IPS-20b (cell line): ENCODE measurements at regions not wholly inside any gene's neighbourhood (a gene's known extent, or its start where the extent isn't known, plus 50 kb on each side); places are given as distances from the start of the nearest gene placed in this dataset.

Experiments
- H3K27ac ChIP-seq: one replicate; pipeline ENCODE4 v1.5.1; 2013; ENCODE audit warnings: low read length
- H3K27me3 ChIP-seq: 2 replicates; pipeline ENCODE4 v1.6.1; 2013; ENCODE audit warnings: mild to moderate bottlenecking, low read length, inconsistent platforms; ENCODE audit not compliant: insufficient read depth
- H3K36me3 ChIP-seq: 2 replicates; pipeline ENCODE4 v1.6.1; 2013; ENCODE audit warnings: low read depth, mild to moderate bottlenecking, inconsistent platforms, low read length, moderate library complexity; ENCODE audit not compliant: insufficient read depth
- H3K4me1 ChIP-seq: 2 replicates; pipeline ENCODE4 v1.6.1; 2013; ENCODE audit warnings: mild to moderate bottlenecking, control low read depth, inconsistent platforms, low read length, moderate library complexity; ENCODE audit not compliant: insufficient read depth
- H3K4me3 ChIP-seq: 2 replicates; pipeline ENCODE4 v1.5.1; 2013; ENCODE audit warnings: mild to moderate bottlenecking, low read length, inconsistent platforms
- H3K9ac ChIP-seq: 2 replicates; pipeline ENCODE4 v1.6.1; 2013; ENCODE audit warnings: low read depth, mild to moderate bottlenecking, inconsistent platforms, low read length, moderate library complexity
- H3K9me3 ChIP-seq: 2 replicates; pipeline ENCODE4 v1.6.1; 2013; ENCODE audit warnings: mild to moderate bottlenecking, low read depth, low read length, inconsistent platforms; ENCODE audit not compliant: insufficient read depth

- no peak overlapping the region for H3K27ac ChIP-seq
- no peaks in the 10 kb centered on the region for H3K9me3 ChIP-seq
- H3K9ac ChIP-seq: no peak overlapping the region
- H3K27me3 ChIP-seq: no peaks in the 10 kb centered on the region
- H3K4me3 ChIP-seq: no peak overlapping the region
- H3K4me1 ChIP-seq: no peaks in the 10 kb centered on the region
- H3K36me3 ChIP-seq: no peaks in the 10 kb centered on the region
Measured at GRCh38 chr3:34292605-34293300, 494.3 kb downstream of the PDCD6IP start.

- H3K9me3 ChIP-seq: no peaks in the 10 kb centered on the region
- no peaks in the 10 kb centered on the region for H3K36me3 ChIP-seq
- H3K4me1 ChIP-seq: no peaks in the 10 kb centered on the region
- no peak overlapping the region for H3K4me3 ChIP-seq
- H3K27ac ChIP-seq: no peak overlapping the region
- H3K9ac ChIP-seq: no peak overlapping the region
- H3K27me3 ChIP-seq: no peaks in the 10 kb centered on the region
Measured at GRCh38 chr3:34294240-34294639, 495.8 kb downstream of the PDCD6IP start.

DNA sequence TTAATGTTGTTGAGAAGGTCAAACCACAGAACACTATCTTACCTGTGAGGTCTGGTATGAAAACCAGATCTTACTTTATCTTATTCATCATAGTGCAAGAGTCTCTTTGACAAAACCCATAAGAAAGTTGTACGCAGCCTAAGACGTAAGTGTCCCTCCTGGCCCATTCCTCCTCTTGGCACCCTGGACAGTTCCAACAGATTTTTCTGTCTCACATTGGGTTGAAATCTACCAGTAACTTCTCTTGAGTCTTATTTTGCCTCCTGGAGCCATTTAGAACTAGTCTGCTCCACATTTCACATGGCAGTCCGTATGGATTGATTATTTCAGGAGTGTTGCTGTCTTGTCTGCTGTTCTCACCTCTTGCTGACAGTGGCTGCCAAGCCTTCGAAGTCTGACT lies 498.4 kb downstream of the PDCD6IP start:
- H3K27me3 ChIP-seq: no peaks in the 10 kb centered on the region
- H3K9me3 ChIP-seq: no peaks in the 10 kb centered on the region
- no peak overlapping the region for H3K4me3 ChIP-seq
- H3K27ac ChIP-seq: no peak overlapping the region
- H3K36me3 ChIP-seq: no peaks in the 10 kb centered on the region
- peaks cover 18% of the 10 kb centered on the region for H3K4me1 ChIP-seq
- no peak overlapping the region for H3K9ac ChIP-seq

- H3K4me1 ChIP-seq: peaks cover 18% of the 10 kb centered on the region
Measured at GRCh38 chr3:34298653-34299052, 500.2 kb downstream of the PDCD6IP start.

GRCh38 chr3:34300621-34301020 lies 502.2 kb downstream of the PDCD6IP start:
- Histone ChIP-seq H3K9ac (no peak overlapping the region), H3K4me3 (peak overlapping the region; percentile 29; the same call in 1 of the 2 replicates), H3K27ac (no peak overlapping the region), H3K27me3 (0 out of 2 replicates have a peak, but pooled peaks cover 12% of the 10 kb centered on the region), H3K9me3 (no peaks in the 10 kb centered on the region; the same call in 1 of the 2 replicates), H3K4me1 (peaks cover 18% of the 10 kb centered on the region), H3K36me3 (no peaks in the 10 kb centered on the region)

More at GRCh38 chr3:34298653-34299052, 500.2 kb downstream of the PDCD6IP start:
- Histone ChIP-seq H3K27me3 (0 out of 2 replicates have a peak, but pooled peaks cover 11% of the 10 kb centered on the region), H3K9me3 (no peaks in the 10 kb centered on the region), H3K4me3 (no peak overlapping the region), H3K36me3 (no peaks in the 10 kb centered on the region), H3K27ac (no peak overlapping the region), H3K9ac (no peak overlapping the region)

GRCh38 chr3:34301313-34301712 lies 502.9 kb downstream of the PDCD6IP start:
- Histone ChIP-seq H3K27ac (no peak overlapping the region), H3K9ac (no peak overlapping the region), H3K4me1 (peaks cover 18% of the 10 kb centered on the region), H3K4me3 (no peak overlapping the region; the same call in 1 of the 2 replicates), H3K9me3 (no peaks in the 10 kb centered on the region; the same call in 1 of the 2 replicates), H3K27me3 (0 out of 2 replicates have a peak, but pooled peaks cover 12% of the 10 kb centered on the region), H3K36me3 (no peaks in the 10 kb centered on the region)

DNA sequence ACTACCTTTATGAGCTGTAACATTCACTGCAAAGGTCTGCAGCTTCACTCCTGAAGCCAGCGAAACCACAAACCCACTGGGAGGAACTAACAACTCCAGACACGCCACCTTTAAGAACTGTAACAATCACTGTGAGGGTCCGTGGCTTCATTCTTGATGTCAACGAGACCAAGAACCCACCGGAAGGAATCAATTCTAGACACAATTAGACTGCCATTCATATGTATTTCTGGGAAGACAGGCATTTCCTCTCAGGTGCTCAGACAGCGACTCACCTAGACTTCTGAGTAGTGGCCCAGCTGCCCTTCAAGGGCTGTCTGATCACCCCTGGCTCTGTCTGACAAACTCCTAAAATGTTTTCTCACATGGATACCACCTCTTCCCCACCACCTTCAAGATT lies 506.8 kb downstream of the PDCD6IP start:
- Histone ChIP-seq H3K27me3 (0 out of 2 replicates have a peak, but pooled peaks cover 12% of the 10 kb centered on the region), H3K9me3 (no peaks in the 10 kb centered on the region; the same call in 1 of the 2 replicates), H3K9ac (no peak overlapping the region), H3K27ac (no peak overlapping the region), H3K4me1 (peaks cover 14% of the 10 kb centered on the region), H3K4me3 (no peak overlapping the region), H3K36me3 (no peaks in the 10 kb centered on the region)

DNA sequence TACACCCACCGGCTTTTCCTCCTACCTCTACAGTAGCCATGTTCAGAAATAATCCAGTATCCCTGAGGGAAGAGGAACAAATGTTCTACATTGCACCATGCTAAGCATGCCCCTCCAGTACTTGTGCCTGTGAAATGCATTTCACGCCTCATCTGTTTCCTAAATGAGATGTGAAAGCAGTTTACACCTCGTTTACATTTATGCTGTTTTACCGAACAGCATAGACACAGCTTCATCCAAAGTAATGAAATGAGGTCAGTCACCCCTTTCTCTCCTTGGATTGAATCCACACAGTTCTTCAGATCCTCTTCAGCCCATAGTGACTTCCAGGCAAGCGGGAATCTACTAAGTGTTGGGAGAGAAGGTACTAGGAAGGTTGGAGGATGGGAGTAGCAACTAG lies 514.3 kb downstream of the PDCD6IP start:
- no peaks in the 10 kb centered on the region for H3K36me3 ChIP-seq

GRCh38 chr3:34319881-34320280 lies 521.5 kb downstream of the PDCD6IP start:
- no peaks in the 10 kb centered on the region for H3K4me1 ChIP-seq
- no peaks in the 10 kb centered on the region for H3K36me3 ChIP-seq
- no peaks in the 10 kb centered on the region for H3K9me3 ChIP-seq
- no peak overlapping the region for H3K4me3 ChIP-seq
- no peaks in the 10 kb centered on the region for H3K27me3 ChIP-seq
- H3K27ac ChIP-seq: no peak overlapping the region
- H3K9ac ChIP-seq: no peak overlapping the region

More for the DNA sequence above, 514.3 kb downstream of the PDCD6IP start:
- Histone ChIP-seq H3K9ac (no peak overlapping the region), H3K9me3 (no peaks in the 10 kb centered on the region), H3K4me3 (no peak overlapping the region), H3K27me3 (no peaks in the 10 kb centered on the region), H3K4me1 (no peaks in the 10 kb centered on the region), H3K27ac (no peak overlapping the region)

GRCh38 chr3:34323517-34323916 lies 525.1 kb downstream of the PDCD6IP start:
- Histone ChIP-seq H3K27ac (no peak overlapping the region), H3K36me3 (no peaks in the 10 kb centered on the region), H3K4me1 (no peaks in the 10 kb centered on the region), H3K4me3 (no peak overlapping the region), H3K9me3 (no peaks in the 10 kb centered on the region), H3K27me3 (no peaks in the 10 kb centered on the region), H3K9ac (no peak overlapping the region)

DNA sequence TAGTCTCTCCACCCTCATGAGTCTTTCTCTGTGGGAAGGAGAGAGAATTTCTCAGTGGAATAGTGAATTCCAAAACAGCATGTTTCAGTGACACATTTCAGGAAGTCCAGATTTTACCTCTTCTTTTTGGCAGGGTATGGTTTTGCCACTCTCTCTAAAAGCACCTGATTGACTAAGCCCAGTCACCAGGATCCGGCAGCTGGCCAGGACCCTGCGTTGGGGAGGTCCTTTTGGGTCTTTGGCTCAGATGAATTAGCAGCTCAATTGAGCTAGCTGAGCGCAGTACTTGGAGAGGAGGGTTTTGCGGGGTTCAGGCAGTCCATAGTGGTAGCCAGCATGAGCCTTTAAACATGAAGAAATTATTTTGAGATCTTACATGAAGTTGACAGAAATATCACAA lies 548.2 kb downstream of the PDCD6IP start:
- Histone ChIP-seq H3K9ac (no peak overlapping the region), H3K9me3 (no peaks in the 10 kb centered on the region), H3K27me3 (no peaks in the 10 kb centered on the region), H3K4me1 (no peaks in the 10 kb centered on the region), H3K27ac (no peak overlapping the region), H3K36me3 (no peaks in the 10 kb centered on the region), H3K4me3 (no peak overlapping the region)
